HEK293T (cell line): ENCODE measurements at regions not wholly inside any gene's neighbourhood (a gene's known extent, or its start where the extent isn't known, plus 50 kb on each side); places are given as distances from the start of the nearest gene placed in this dataset.

Experiments
- ARNT ChIP-seq: fragments of 450-650 bp; IDR thresholded peaks from 2 replicates; pipeline ENCODE4 v1.6.1; 2017; ENCODE audit warnings: mild to moderate bottlenecking
- BHLHE40 ChIP-seq: fragments of 450-650 bp; IDR thresholded peaks from 2 replicates; pipeline ENCODE4 v1.6.1; 2016; ENCODE audit warnings: mild to moderate bottlenecking, moderate library complexity, borderline replicate concordance
- ELF4 ChIP-seq: fragments of 450-650 bp; IDR thresholded peaks from 2 replicates; pipeline ENCODE4 v1.6.1; 2017; ENCODE audit warnings: antibody characterized with exemption
- FOXK2 ChIP-seq: fragments of 450-650 bp; IDR thresholded peaks from 2 replicates; pipeline ENCODE4 v1.6.1; 2016; ENCODE audit warnings: mild to moderate bottlenecking
- FOXM1 ChIP-seq: fragments of 450-650 bp; IDR thresholded peaks from 2 replicates; pipeline ENCODE4 v1.6.1; 2017; ENCODE audit warnings: mild to moderate bottlenecking, borderline replicate concordance
- HDGF ChIP-seq: fragments of 450-650 bp; IDR thresholded peaks from 2 replicates; pipeline ENCODE4 v1.6.1; 2017; ENCODE audit warnings: antibody characterized with exemption, borderline replicate concordance
- L3MBTL2 ChIP-seq: fragments of 450-650 bp; conservative IDR thresholded peaks from 2 replicates; pipeline ENCODE4 v1.6.1; 2016; ENCODE audit warnings: mild to moderate bottlenecking
- LEF1 ChIP-seq: fragments of 450-650 bp; IDR thresholded peaks from 2 replicates; pipeline ENCODE4 v1.6.1; 2017; ENCODE audit warnings: mild to moderate bottlenecking, borderline replicate concordance
- PKNOX1 ChIP-seq: fragments of 450-650 bp; IDR thresholded peaks from 2 replicates; pipeline ENCODE4 v1.6.1; 2016
- SP1 ChIP-seq: fragments of 450-650 bp; IDR thresholded peaks from 2 replicates; pipeline ENCODE4 v1.6.1; 2017
- SUZ12 ChIP-seq: fragments of 450-650 bp; IDR thresholded peaks from 2 replicates; pipeline ENCODE4 v1.6.1; 2016; ENCODE audit warnings: mild to moderate bottlenecking
- TARDBP ChIP-seq: fragments of 450-650 bp; IDR thresholded peaks from 2 replicates; pipeline ENCODE4 v1.6.1; 2016
- ZNF384 ChIP-seq: fragments of 450-650 bp; IDR thresholded peaks from 2 replicates; pipeline ENCODE4 v1.6.1; 2016

DNA sequence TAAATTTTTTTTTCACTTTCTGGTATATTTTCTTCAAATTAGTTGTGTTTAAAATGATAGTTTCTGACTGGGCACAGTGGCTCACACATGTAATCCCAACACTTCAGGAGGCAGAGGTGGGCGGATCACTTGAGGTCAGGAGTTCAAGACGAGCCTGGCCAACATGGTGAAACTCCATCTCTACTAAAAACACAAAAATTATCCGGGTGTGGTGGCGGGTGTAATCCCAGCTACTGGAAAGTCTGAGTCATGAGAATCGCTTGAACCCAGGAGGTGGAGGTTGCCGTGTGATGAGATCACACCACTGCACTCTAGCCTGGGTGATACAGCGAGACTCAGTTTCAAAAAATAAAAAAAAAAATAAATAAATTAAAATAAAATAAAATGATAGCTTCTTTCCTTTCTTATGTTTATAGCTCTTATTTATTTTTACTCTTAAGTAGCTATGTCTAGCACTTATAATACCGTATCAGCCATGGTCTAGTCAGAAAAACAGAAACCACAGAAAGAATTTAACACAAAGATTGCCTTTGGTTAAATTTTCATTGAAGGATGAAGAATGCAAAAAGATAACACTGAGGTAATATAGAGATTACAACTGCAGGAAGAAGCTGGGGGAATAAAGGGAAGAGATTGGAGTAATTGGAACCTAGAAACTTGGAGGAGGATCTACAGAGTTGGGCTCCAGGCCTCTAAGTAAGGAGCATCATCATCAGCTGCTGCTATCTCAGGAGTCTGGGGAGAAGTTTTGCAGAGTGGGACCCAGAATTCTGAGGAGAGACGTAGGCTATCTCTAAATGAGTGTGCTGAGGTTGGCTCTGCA, 54.7 kb upstream of the MBOAT2 start:
- no peak for TF ChIP-seq ELF4
- TF ChIP-seq L3MBTL2: no peak
- TF ChIP-seq SUZ12: no peak
- TF ChIP-seq FOXK2: no peak
- TF ChIP-seq BHLHE40: no peak
- TF ChIP-seq HDGF: no peak
- TF ChIP-seq FOXM1: no peak
- no peak for TF ChIP-seq ARNT
- no peak for TF ChIP-seq PKNOX1
- no peak for TF ChIP-seq SP1
- TF ChIP-seq ZNF384: no peak
- no peak for TF ChIP-seq TARDBP
- no peak for TF ChIP-seq LEF1
